ENCODE measurements at regions not wholly inside any gene's neighbourhood (a gene's known extent, or its start where the extent isn't known, plus 50 kb on each side); places are given as distances from the start of the nearest gene placed in this dataset.

DNA sequence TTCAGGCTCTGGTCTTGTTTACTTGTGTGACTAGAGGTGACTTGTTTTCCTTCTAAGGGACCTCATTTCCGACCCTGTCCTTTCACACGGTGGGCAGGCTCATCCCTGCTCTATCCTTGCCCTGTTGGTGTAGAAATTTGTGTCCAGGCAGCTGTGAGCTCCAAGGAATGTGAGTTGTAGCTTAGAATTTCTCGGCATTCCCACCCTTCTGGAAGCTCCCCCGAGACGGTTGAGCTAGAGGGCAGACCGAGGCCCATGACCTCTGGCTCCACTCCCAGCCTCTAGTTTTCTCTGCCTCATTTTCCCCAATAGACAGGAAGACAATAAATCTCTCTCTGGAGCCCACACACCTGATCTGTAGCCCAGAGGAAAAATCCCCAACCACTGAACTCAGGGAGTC, 100.9 kb downstream of the NAV1 start (continued):
- TF ChIP-seq TAF7 (optimal IDR thresholded peaks at IDR 0.05; ENCODE audit: borderline replicate concordance, low read depth, low read length) (no peak), CBX8 (IDR thresholded peaks at IDR 0.05; ENCODE audit: borderline replicate concordance, low read depth, low read length) (no peak), CHD1 (IDR thresholded peaks at IDR 0.05; ENCODE audit: low read depth, low read length) (no peak)
- TF ChIP-seq, protein P1, sequence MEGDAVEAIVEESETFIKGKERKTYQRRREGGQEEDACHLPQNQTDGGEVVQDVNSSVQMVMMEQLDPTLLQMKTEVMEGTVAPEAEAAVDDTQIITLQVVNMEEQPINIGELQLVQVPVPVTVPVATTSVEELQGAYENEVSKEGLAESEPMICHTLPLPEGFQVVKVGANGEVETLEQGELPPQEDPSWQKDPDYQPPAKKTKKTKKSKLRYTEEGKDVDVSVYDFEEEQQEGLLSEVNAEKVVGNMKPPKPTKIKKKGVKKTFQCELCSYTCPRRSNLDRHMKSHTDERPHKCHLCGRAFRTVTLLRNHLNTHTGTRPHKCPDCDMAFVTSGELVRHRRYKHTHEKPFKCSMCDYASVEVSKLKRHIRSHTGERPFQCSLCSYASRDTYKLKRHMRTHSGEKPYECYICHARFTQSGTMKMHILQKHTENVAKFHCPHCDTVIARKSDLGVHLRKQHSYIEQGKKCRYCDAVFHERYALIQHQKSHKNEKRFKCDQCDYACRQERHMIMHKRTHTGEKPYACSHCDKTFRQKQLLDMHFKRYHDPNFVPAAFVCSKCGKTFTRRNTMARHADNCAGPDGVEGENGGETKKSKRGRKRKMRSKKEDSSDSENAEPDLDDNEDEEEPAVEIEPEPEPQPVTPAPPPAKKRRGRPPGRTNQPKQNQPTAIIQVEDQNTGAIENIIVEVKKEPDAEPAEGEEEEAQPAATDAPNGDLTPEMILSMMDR (IDR thresholded peaks at IDR 0.05; ENCODE audit: control extremely low read depth in 1 of 3, insufficient read depth in 1 of 3, low read depth in 1 of 3, low read length in 3 of 3): no peak

All from H1 (cell line).